GM23338 (cell line): ENCODE measurements at regions not wholly inside any gene's neighbourhood (a gene's known extent, or its start where the extent isn't known, plus 50 kb on each side); places are given as distances from the start of the nearest gene placed in this dataset.
A peak's percentile ranks its signal among the peaks of the same experiment; 100 is the strongest.

ENCODE experiments used
- ATAC-seq: fragments of 200-7000 bp; cut with Tn5 transposase; 3 replicates; pipeline ENCODE4 v1.9.1; 2020
- DNase-seq: peaks from one replicate; pipeline ENCODE4 v3.0.0-alpha.2; 2015; ENCODE audit warnings: low spot score
- H2AFZ ChIP-seq: fragments of 200-600 bp; sonication (generic); 2 replicates; pipeline ENCODE4 v1.8.0; 2016; ENCODE audit warnings: antibody characterized with exemption, mild to moderate bottlenecking, moderate library complexity
- H3F3A ChIP-seq: fragments of 200-600 bp; sonication (generic); replicated peaks from 2 replicates; pipeline ENCODE4 v1.8.0; 2017; ENCODE audit warnings: antibody characterized with exemption, mixed run types, low read depth
- H3K27ac ChIP-seq: fragments of 200-600 bp; sonication (generic); 2 replicates; pipeline ENCODE4 v1.6.1; 2016; ENCODE audit warnings: low read depth
- H3K27me3 ChIP-seq: fragments of 200-600 bp; sonication (generic); 2 replicates; pipeline ENCODE4 v1.8.0; 2016; ENCODE audit warnings: mild to moderate bottlenecking, mixed run types, moderate library complexity; ENCODE audit not compliant: insufficient read depth
- H3K36me3 ChIP-seq: fragments of 200-600 bp; sonication (generic); 2 replicates; pipeline ENCODE4 v1.8.0; 2016; ENCODE audit warnings: mild to moderate bottlenecking; ENCODE audit not compliant: insufficient read depth
- H3K4me1 ChIP-seq: fragments of 200-600 bp; sonication (generic); 2 replicates; pipeline ENCODE4 v1.8.0; 2016; ENCODE audit warnings: mild to moderate bottlenecking, moderate library complexity; ENCODE audit not compliant: insufficient read depth
- H3K4me2 ChIP-seq: fragments of 200-600 bp; sonication (generic); 2 replicates; pipeline ENCODE4 v1.7.1; 2017; ENCODE audit warnings: mixed run types
- H3K4me3 ChIP-seq: fragments of 200-600 bp; sonication (generic); 2 replicates; pipeline ENCODE4 v1.6.1; 2016; ENCODE audit warnings: mixed run types
- H3K79me2 ChIP-seq: fragments of 200-600 bp; sonication (generic); replicated peaks from 2 replicates; pipeline ENCODE4 v1.8.0; 2017; ENCODE audit warnings: mild to moderate bottlenecking; ENCODE audit not compliant: insufficient read depth
- H3K9me2 ChIP-seq: fragments of 200-600 bp; sonication (generic); 2 replicates; pipeline ENCODE4 v1.8.0; 2017; ENCODE audit not compliant: insufficient read depth
- H4K20me1 ChIP-seq: fragments of 200-600 bp; sonication (generic); replicated peaks from 2 replicates; pipeline ENCODE4 v1.8.0; 2017; ENCODE audit warnings: mild to moderate bottlenecking; ENCODE audit not compliant: insufficient read depth
- H3K27ac Mint-ChIP-seq: 2 replicates; pipeline ENCODE4 v1.8.0; 2020; ENCODE audit warnings: inconsistent platforms, mild to moderate bottlenecking, moderate library complexity, mixed read lengths
- H3K27me3 Mint-ChIP-seq: 3 replicates; pipeline ENCODE4 v1.8.0; 2022; ENCODE audit warnings: low read depth, mild to moderate bottlenecking, moderate library complexity, mixed read lengths, inconsistent platforms; ENCODE audit not compliant: insufficient read depth, poor library complexity
- H3K36me3 Mint-ChIP-seq: 3 replicates; pipeline ENCODE4 v1.8.0; 2021; ENCODE audit warnings: low read depth, mild to moderate bottlenecking, inconsistent platforms, moderate library complexity, mixed read lengths
- H3K4me1 Mint-ChIP-seq: 3 replicates; pipeline ENCODE4 v1.8.0; 2020; ENCODE audit warnings: mild to moderate bottlenecking, inconsistent platforms, mixed read lengths
- H3K4me3 Mint-ChIP-seq: 3 replicates; pipeline ENCODE4 v1.8.0; 2021; ENCODE audit warnings: moderate library complexity, mild to moderate bottlenecking, inconsistent platforms, mixed read lengths
- H3K9me3 Mint-ChIP-seq: 3 replicates; pipeline ENCODE4 v1.8.0; 2020; ENCODE audit warnings: moderate library complexity, mild to moderate bottlenecking, inconsistent platforms, mixed read lengths
- CTCF ChIP-seq, 2 experiments: fragments of 200-600 bp in 1 of 2; sonication (generic) in 1 of 2; conservative IDR thresholded peaks; 2 replicates each; pipeline versions ENCODE4 v1.5.1 to v1.6.1; 2016 to 2017; ENCODE audit warnings: antibody characterized with exemption in 2 of 2, low read depth in 2 of 2, mild to moderate bottlenecking in 2 of 2, moderate library complexity in 1 of 2
- EZH2 ChIP-seq: fragments of 200-600 bp; sonication (generic); IDR thresholded peaks from one replicate; pipeline ENCODE4 v1.8.0; 2017; ENCODE audit warnings: antibody characterized with exemption, mild to moderate bottlenecking, low read depth; ENCODE audit not compliant: unreplicated experiment
- EZH2phosphoT487 ChIP-seq: fragments of 200-600 bp; sonication (generic); IDR thresholded peaks from one replicate; pipeline ENCODE4 v1.8.1; 2018; ENCODE audit warnings: antibody characterized with exemption; ENCODE audit not compliant: unreplicated experiment
- ZNF114 ChIP-seq: fragments of 250-450 bp; sonication (Bioruptor Pico); IDR thresholded peaks from 2 replicates; pipeline ENCODE4 v1.5.0; 2020; ENCODE audit warnings: mild to moderate bottlenecking, moderate library complexity
- ZNF462 ChIP-seq: fragments of 250-450 bp; sonication (Bioruptor Pico); IDR thresholded peaks from 2 replicates; pipeline ENCODE4 v1.5.0; 2020; ENCODE audit warnings: mild to moderate bottlenecking, moderate library complexity

GRCh38 chr9:71210326-71210725 lies 88.9 kb upstream of the TRPM3 start:
- 0 out of 2 replicates have a peak, but pooled peaks cover 3% of the 10 kb centered on the region for H3F3A ChIP-seq
- TF ChIP-seq EZH2phosphoT487 (no peak), ZNF462 (CRISPR knock-in tag) (no peak), EZH2 (no peak), ZNF114 (CRISPR knock-in tag) (no peak), CTCF (conservative IDR thresholded peaks at IDR 0.05; ENCODE audit: low read depth in 2 of 2) (peak; percentile 61 to 77)
- H4K20me1 ChIP-seq: no peaks in the 10 kb centered on the region
- Mint-ChIP-seq H3K9me3 (peaks cover 17% of the 10 kb centered on the region), H3K27me3 (no peaks in the 10 kb centered on the region), H3K4me3 (no peak overlapping the region), H3K4me1 (peaks cover 12% of the 10 kb centered on the region), H3K27ac (no peak overlapping the region), H3K36me3 (peaks cover 14% of the 10 kb centered on the region)
- peaks cover 5% of the 10 kb centered on the region; the same call in 1 of the 2 replicates for H3K4me1 ChIP-seq
- H2AFZ ChIP-seq: no peak overlapping the region
- peak; percentile 87 for ATAC-seq
- H3K27me3 ChIP-seq: no peaks in the 10 kb centered on the region
- peak; percentile 72 for DNase-seq
- no peaks in the 10 kb centered on the region for H3K36me3 ChIP-seq
- no peak overlapping the region for H3K4me3 ChIP-seq
- H3K9me2 ChIP-seq: no peaks in the 10 kb centered on the region
- no peak overlapping the region for H3K4me2 ChIP-seq
- H3K79me2 ChIP-seq: no peaks in the 10 kb centered on the region
- H3K27ac ChIP-seq: no peak overlapping the region
